ENCODE measurements at regions not wholly inside any gene's neighbourhood (a gene's known extent, or its start where the extent isn't known, plus 50 kb on each side); places are given as distances from the start of the nearest gene placed in this dataset.

DNA sequence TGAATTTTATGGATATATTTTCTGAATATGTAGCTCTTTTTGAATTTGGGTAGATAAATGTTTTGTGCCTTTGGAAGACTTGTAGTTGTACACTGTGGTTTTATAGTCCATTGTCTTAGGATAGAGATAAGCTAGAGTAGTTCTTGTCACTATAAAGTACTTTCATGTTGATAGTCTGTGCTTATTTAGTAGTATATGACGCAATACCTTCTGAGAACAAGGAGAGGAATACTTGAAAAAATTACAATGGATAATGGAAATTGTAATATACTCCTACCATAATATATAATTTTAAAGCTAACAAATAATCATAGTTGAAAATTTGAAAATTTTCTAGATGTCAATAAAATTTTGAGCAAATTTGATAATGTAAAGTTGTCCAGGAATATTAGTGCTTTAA is 664.0 kb downstream of the TLE4 start:
- TF ChIP-seq SIN3A (IDR thresholded peaks at IDR 0.05; ENCODE audit: borderline replicate concordance, insufficient read depth, low read length), result no peak
- no peak for TF ChIP-seq TAF1 (IDR thresholded peaks at IDR 0.05; ENCODE audit: borderline replicate concordance, insufficient read depth, low read length)
- no peak for TF ChIP-seq FOXP2 (optimal IDR thresholded peaks at IDR 0.05; ENCODE audit: borderline replicate concordance, extremely low read depth, extremely low read length, insufficient read depth)

DNA sequence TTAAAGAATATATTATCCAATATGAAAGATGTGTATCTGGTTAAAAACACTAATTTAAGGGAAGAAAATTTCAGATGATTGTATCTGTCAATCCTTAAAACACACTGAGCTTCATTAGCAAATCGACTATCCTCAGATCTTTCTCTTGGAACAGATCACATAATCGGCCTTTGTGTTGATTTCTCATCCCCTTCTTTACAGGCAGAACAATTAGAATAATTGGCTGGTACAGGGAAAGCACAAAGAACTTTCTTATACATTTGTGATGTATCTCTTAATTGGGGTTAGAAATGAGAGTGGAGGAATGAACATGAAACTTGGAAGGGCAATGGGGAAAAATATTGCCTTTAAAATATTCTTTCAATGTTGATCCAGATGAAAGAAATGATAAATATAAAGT is 662.1 kb downstream of the TLE4 start:
- TF ChIP-seq SIN3A (IDR thresholded peaks at IDR 0.05; ENCODE audit: borderline replicate concordance, insufficient read depth, low read length), result no peak
- TF ChIP-seq REST (IDR thresholded peaks at IDR 0.05; ENCODE audit: insufficient read depth in 1 of 2, low read depth in 2 of 2, low read length in 2 of 2), result no peak
- TF ChIP-seq TAF1 (IDR thresholded peaks at IDR 0.05; ENCODE audit: borderline replicate concordance, insufficient read depth, low read length), result no peak
- TF ChIP-seq POLR2AphosphoS5 (IDR thresholded peaks at IDR 0.05; ENCODE audit: low read depth, low read length), result no peak
- no peak for TF ChIP-seq FOXP2 (optimal IDR thresholded peaks at IDR 0.05; ENCODE audit: borderline replicate concordance, extremely low read depth, extremely low read length, insufficient read depth)

DNA sequence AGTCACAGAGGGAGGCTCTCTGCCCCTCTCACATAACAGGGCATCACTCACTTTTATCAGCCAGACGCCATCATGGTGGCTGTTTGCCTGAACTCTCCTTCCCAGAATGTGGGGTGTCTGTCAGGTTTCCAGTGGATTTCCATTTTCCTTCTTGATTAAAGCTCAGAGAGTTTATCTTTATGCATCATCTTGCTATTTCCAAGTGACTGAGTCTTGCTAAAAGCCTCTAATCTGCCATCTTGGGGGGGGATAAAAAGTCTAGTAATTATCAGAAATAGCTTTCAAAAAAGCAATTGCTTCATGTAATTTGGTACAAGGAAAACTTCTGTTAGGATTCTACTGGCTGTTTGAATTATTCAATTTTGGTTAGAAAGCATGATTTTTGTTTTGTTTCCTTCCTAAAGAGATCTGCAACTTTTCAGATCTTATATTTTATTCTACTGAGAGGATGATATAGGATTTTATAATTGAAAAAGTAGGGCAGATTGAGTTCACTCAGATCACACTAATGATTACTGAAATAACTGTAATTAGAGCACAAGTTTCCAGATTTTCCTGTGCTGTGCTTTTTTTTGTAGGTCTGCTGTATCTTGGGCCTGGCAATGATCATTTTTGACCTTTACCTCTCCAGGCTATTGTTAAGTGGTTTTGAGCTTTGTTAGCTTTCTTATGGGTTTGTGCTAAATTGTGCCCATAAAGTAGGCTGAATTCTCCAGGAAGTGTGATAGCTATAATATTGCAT is 661.5 kb downstream of the TLE4 start:
- TF ChIP-seq SIN3A (IDR thresholded peaks at IDR 0.05; ENCODE audit: borderline replicate concordance, insufficient read depth, low read length) (no peak), FOXP2 (optimal IDR thresholded peaks at IDR 0.05; ENCODE audit: borderline replicate concordance, extremely low read depth, extremely low read length, insufficient read depth) (no peak), TAF1 (IDR thresholded peaks at IDR 0.05; ENCODE audit: borderline replicate concordance, insufficient read depth, low read length) (no peak), POLR2AphosphoS5 (IDR thresholded peaks at IDR 0.05; ENCODE audit: low read depth, low read length) (no peak), REST (IDR thresholded peaks at IDR 0.05; ENCODE audit: insufficient read depth in 1 of 2, low read depth in 2 of 2, low read length in 2 of 2) (no peak)

GRCh38 chr9:80231318-80232236 is 659.8 kb downstream of the TLE4 start:
- TF ChIP-seq POLR2AphosphoS5 (IDR thresholded peaks at IDR 0.05; ENCODE audit: low read depth, low read length) (no peak), SIN3A (IDR thresholded peaks at IDR 0.05; ENCODE audit: borderline replicate concordance, insufficient read depth, low read length) (no peak), TAF1 (IDR thresholded peaks at IDR 0.05; ENCODE audit: borderline replicate concordance, insufficient read depth, low read length) (no peak)

- TF ChIP-seq TAF1 (IDR thresholded peaks at IDR 0.05; ENCODE audit: borderline replicate concordance, insufficient read depth, low read length) (no peak), REST (IDR thresholded peaks at IDR 0.05; ENCODE audit: insufficient read depth in 1 of 2, low read depth in 2 of 2, low read length in 2 of 2) (no peak), POLR2AphosphoS5 (IDR thresholded peaks at IDR 0.05; ENCODE audit: low read depth, low read length) (no peak), FOXP2 (optimal IDR thresholded peaks at IDR 0.05; ENCODE audit: borderline replicate concordance, extremely low read depth, extremely low read length, insufficient read depth) (no peak), SIN3A (IDR thresholded peaks at IDR 0.05; ENCODE audit: borderline replicate concordance, insufficient read depth, low read length) (no peak)
These were observed 652.1 kb downstream of the TLE4 start for GRCh38 chr9:80223897-80224296.
